ENCODE measurements at regions not wholly inside any gene's neighbourhood (a gene's known extent, or its start where the extent isn't known, plus 50 kb on each side); places are given as distances from the start of the nearest gene placed in this dataset.

DNA sequence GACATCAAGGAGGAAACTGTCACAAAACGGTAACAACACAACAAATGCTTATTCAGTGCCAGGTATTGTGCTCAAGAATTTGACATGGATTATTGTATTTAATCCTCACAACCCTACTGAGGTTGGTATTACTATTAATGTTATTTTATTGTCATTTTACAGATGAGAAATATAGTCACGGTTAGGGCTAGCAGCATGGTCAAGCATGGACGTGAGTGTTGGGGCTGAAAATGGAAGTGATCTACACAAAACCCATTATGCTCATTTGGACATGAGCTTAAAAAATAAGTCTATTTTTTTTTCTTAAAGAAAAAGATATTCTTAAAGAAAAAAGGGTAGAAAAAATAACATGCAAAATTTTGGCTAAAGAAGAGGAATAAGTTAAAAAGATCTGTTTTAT is 141.3 kb upstream of the SOX2 start:
- Histone ChIP-seq H3K79me2 (ENCODE audit: control insufficient read depth in 1 of 2, insufficient read depth in 2 of 2, low read length in 2 of 2) (no peaks in the 10 kb centered on the region), H3K18ac (ENCODE audit: extremely low read depth, low read length) (no peak overlapping the region), H3K56ac (replicated peaks; ENCODE audit: insufficient read length, low read depth, low read length) (no peak overlapping the region), H3K27ac (ENCODE audit: low read depth, low read length) (no peak overlapping the region), H3K14ac (ENCODE audit: insufficient read length) (no peak overlapping the region), H3K36me3 (ENCODE audit: control insufficient read depth in 2 of 4, insufficient read depth in 4 of 4, low read length in 3 of 4) (no peaks in the 10 kb centered on the region), H2BK120ac (replicated peaks; ENCODE audit: low read depth, low read length) (no peak overlapping the region), H2BK12ac (ENCODE audit: low read depth, low read length) (no peak overlapping the region), H2BK15ac (ENCODE audit: low read length) (no peak overlapping the region), H2AFZ (ENCODE audit: low read length) (no peak overlapping the region), H3K27me3 (replicated peaks in 1 of 4; ENCODE audit: control insufficient read depth in 3 of 4, extremely low read depth in 1 of 4, insufficient read depth in 3 of 4, low read length in 3 of 4) (no peaks in the 10 kb centered on the region), H4K91ac (replicated peaks; ENCODE audit: insufficient read length, low read length) (no peak overlapping the region), H3K23me2 (ENCODE audit: low read depth, low read length) (no peaks in the 10 kb centered on the region), H4K8ac (ENCODE audit: extremely low read depth, insufficient read depth, low read length) (no peak overlapping the region), H2BK20ac (ENCODE audit: low read length) (no peak overlapping the region), H3K4ac (replicated peaks; ENCODE audit: insufficient read length, low read depth, low read length) (no peak overlapping the region), H3K4me2 (ENCODE audit: insufficient read depth in 1 of 2, low read depth in 2 of 2, low read length in 2 of 2) (no peak overlapping the region), H3K4me3 (ENCODE audit: extremely low read depth in 1 of 4, insufficient read depth in 2 of 4, low read depth in 3 of 4, low read length in 4 of 4) (no peak overlapping the region), H2BK5ac (ENCODE audit: low read depth, low read length) (no peak overlapping the region), H3K9me3 (ENCODE audit: insufficient read depth in 2 of 2, low read depth in 1 of 2, low read length in 1 of 2) (no peaks in the 10 kb centered on the region), H4K20me1 (replicated peaks in 1 of 2; ENCODE audit: control insufficient read depth in 1 of 2, insufficient read depth in 2 of 2, low read length in 2 of 2) (no peaks in the 10 kb centered on the region), H4K5ac (ENCODE audit: insufficient read length, low read depth, low read length) (no peak overlapping the region), H3K9ac (replicated peaks in 1 of 4; ENCODE audit: extremely low read depth in 1 of 4, low read depth in 3 of 4, low read length in 3 of 4) (no peak overlapping the region), H3K79me1 (ENCODE audit: low read depth, low read length) (no peaks in the 10 kb centered on the region), H3K23ac (ENCODE audit: insufficient read length) (no peak overlapping the region), H2AK5ac (ENCODE audit: low read depth, low read length) (no peak overlapping the region), H3K4me1 (replicated peaks in 1 of 4; ENCODE audit: control insufficient read depth in 3 of 4, insufficient read depth in 4 of 4, low read length in 3 of 4) (no peaks in the 10 kb centered on the region; a peak in 1 of 7 replicates)
- FAIRE-seq (no peak), DNase-seq (ENCODE audit: low read depth in 1 of 2, low spot score in 2 of 2) (no peak)
- CTCF ChIA-PET (ENCODE audit: partially characterized antibody), result interaction anchor here (0.6 to 1.1 kb wide), 2 partner anchors 10 to 66 kb away, joined by 3 read pairs; no protein-coding TSS in a partner anchor
- POLR2A ChIA-PET (ENCODE audit: partially characterized antibody), result no interaction called here
- WGBS, 2 experiments (ENCODE audit: extremely low coverage in 1 of 2, insufficient coverage in 1 of 2, insufficient read length in 1 of 2, insufficient replicate concordance in 2 of 2, low coverage in 1 of 2, low lambda C conversion rate in 2 of 2, missing lambda C conversion rate in 1 of 2), result 86% methylated on average over 3 of the region's 3 CpGs; no CpG with 5 or more reads in 1 of the 2 experiments
- TF ChIP-seq SIX5 (IDR thresholded peaks at IDR 0.05; ENCODE audit: low read depth, low read length), result no peak
- TF ChIP-seq POLR2AphosphoS5 (IDR thresholded peaks at IDR 0.05; ENCODE audit: low read depth, low read length), result no peak
- no peak for TF ChIP-seq ASH2L (IDR thresholded peaks at IDR 0.05; ENCODE audit: low read length)
- TF ChIP-seq POU5F1 (IDR thresholded peaks at IDR 0.05; ENCODE audit: low read depth, low read length), result no peak
- no peak for TF ChIP-seq EZH2 (IDR thresholded peaks at IDR 0.05; ENCODE audit: low read depth, low read length, severe bottlenecking)
- TF ChIP-seq, protein P1, sequence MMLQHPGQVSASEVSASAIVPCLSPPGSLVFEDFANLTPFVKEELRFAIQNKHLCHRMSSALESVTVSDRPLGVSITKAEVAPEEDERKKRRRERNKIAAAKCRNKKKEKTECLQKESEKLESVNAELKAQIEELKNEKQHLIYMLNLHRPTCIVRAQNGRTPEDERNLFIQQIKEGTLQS (IDR thresholded peaks at IDR 0.05; ENCODE audit: insufficient read depth, low read depth, low read length), result no peak
- no peak for TF ChIP-seq SIN3A (conservative IDR thresholded peaks at IDR 0.05 in 1 of 2, IDR thresholded peaks at IDR 0.05 in 1 of 2; ENCODE audit: low read depth in 1 of 2, low read length in 2 of 2)
- TF ChIP-seq NANOG (IDR thresholded peaks at IDR 0.05; ENCODE audit: insufficient read depth, low read depth, low read length, poor library complexity, severe bottlenecking), result no peak
- TF ChIP-seq SP2 (IDR thresholded peaks at IDR 0.05; ENCODE audit: low read length), result no peak
- no peak for TF ChIP-seq JUN (IDR thresholded peaks at IDR 0.05; ENCODE audit: low read depth, low read length)
- no peak for TF ChIP-seq SP1 (IDR thresholded peaks at IDR 0.05; ENCODE audit: low read depth, low read length)
- TF ChIP-seq BACH1 (IDR thresholded peaks at IDR 0.05; ENCODE audit: low read length), result no peak
- no peak for TF ChIP-seq JUND (IDR thresholded peaks at IDR 0.05; ENCODE audit: low read length)
- no peak for TF ChIP-seq GABPA (IDR thresholded peaks at IDR 0.05; ENCODE audit: borderline replicate concordance, insufficient read depth, low read length)
